Uterus (tissue), 2 donors: ENCODE measurements at regions not wholly inside any gene's neighbourhood (a gene's known extent, or its start where the extent isn't known, plus 50 kb on each side); places are given as distances from the start of the nearest gene placed in this dataset.

Source experiments
- POLR2A ChIP-seq, 2 donors: fragments of 450-650 bp; IDR thresholded peaks; one replicate each; pipeline ENCODE4 v1.6.1; 2016; ENCODE audit warnings: antibody characterized with exemption in 2 of 2, mild to moderate bottlenecking in 1 of 2, moderate library complexity in 1 of 2
- TF ChIP-seq, protein P1 (sequence below), 4 experiments: fragments of 200-600 bp in 2 of 4; fragments of 450-650 bp in 2 of 4; sonication (generic) in 2 of 4; IDR thresholded peaks; one replicate each; pipeline ENCODE4 v1.5.1; 2016 to 2019; ENCODE audit warnings: antibody characterized with exemption in 4 of 4, mild to moderate bottlenecking in 2 of 4, moderate library complexity in 1 of 4

DNA sequence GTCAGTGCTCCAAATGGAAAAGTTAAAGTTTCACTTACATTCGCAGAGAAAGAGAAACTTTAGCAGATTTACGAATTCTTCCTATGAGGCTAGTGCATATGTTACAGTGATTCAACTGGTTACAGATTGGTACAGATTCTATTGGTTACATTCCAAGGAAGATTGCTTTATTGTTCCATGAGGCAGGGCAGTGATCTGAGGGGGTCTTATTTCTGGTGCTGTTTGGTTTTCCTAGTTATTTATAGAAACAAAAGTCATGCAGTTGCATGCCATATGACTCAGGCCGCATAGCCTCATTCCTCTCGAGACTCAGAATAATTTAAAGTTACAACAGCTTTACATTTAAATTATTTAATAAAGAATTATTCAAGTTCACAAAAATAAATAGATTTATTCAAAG, 385.4 kb upstream of the SYT4 start:
- TF ChIP-seq, protein P1, sequence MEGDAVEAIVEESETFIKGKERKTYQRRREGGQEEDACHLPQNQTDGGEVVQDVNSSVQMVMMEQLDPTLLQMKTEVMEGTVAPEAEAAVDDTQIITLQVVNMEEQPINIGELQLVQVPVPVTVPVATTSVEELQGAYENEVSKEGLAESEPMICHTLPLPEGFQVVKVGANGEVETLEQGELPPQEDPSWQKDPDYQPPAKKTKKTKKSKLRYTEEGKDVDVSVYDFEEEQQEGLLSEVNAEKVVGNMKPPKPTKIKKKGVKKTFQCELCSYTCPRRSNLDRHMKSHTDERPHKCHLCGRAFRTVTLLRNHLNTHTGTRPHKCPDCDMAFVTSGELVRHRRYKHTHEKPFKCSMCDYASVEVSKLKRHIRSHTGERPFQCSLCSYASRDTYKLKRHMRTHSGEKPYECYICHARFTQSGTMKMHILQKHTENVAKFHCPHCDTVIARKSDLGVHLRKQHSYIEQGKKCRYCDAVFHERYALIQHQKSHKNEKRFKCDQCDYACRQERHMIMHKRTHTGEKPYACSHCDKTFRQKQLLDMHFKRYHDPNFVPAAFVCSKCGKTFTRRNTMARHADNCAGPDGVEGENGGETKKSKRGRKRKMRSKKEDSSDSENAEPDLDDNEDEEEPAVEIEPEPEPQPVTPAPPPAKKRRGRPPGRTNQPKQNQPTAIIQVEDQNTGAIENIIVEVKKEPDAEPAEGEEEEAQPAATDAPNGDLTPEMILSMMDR (IDR thresholded peaks at IDR 0.05) = no peak
- TF ChIP-seq POLR2A (IDR thresholded peaks at IDR 0.05) = no peak
